DND-41 (cell line): ENCODE measurements at regions not wholly inside any gene's neighbourhood (a gene's known extent, or its start where the extent isn't known, plus 50 kb on each side); places are given as distances from the start of the nearest gene placed in this dataset.

Source experiments
- ATAC-seq: fragments of 200-7000 bp; cut with Tn5 transposase; 3 replicates; pipeline ENCODE4 v1.9.1; 2021; ENCODE audit warnings: low read depth; ENCODE audit not compliant: insufficient read depth
- DNase-seq: peaks from one replicate; pipeline ENCODE4 v3.0.0-alpha.2; 2020
- H2AFZ ChIP-seq: 2 replicates; pipeline ENCODE4 v1.6.0; 2012; ENCODE audit warnings: low read depth, low read length
- H3K27ac ChIP-seq: 2 replicates; pipeline ENCODE4 v1.5.1; 2012; ENCODE audit warnings: low read length, inconsistent platforms
- H3K27me3 ChIP-seq: fragments of 200-600 bp; sonication (generic); 2 replicates; pipeline ENCODE4 v1.6.0; 2012; ENCODE audit warnings: low read length, mild to moderate bottlenecking, inconsistent platforms; ENCODE audit not compliant: insufficient read depth, poor library complexity
- H3K36me3 ChIP-seq: 2 replicates; pipeline ENCODE4 v1.5.1; 2012; ENCODE audit warnings: low read length, inconsistent platforms; ENCODE audit not compliant: insufficient read depth
- H3K4me1 ChIP-seq: 2 replicates; pipeline ENCODE4 v1.5.1; 2012; ENCODE audit warnings: mild to moderate bottlenecking, low read length; ENCODE audit not compliant: insufficient read depth
- H3K4me2 ChIP-seq: 2 replicates; pipeline ENCODE4 v1.6.0; 2012; ENCODE audit warnings: mild to moderate bottlenecking, moderate library complexity, low read length, inconsistent platforms; ENCODE audit not compliant: insufficient read depth
- H3K4me3 ChIP-seq, 2 experiments: fragments of 200-600 bp in 1 of 2; shearing (Covaris generic) in 1 of 2; 2 replicates each; pipeline ENCODE4 v1.5.1; 2012 to 2016; ENCODE audit warnings: inconsistent platforms in 2 of 2, low read length in 2 of 2, mild to moderate bottlenecking in 2 of 2, low read depth in 1 of 2, moderate library complexity in 1 of 2
- H3K79me2 ChIP-seq: 2 replicates; pipeline ENCODE4 v1.6.0; 2012; ENCODE audit warnings: low read length, inconsistent platforms; ENCODE audit not compliant: insufficient read depth
- H3K9ac ChIP-seq: 2 replicates; pipeline ENCODE4 v1.6.0; 2012; ENCODE audit warnings: low read depth, mild to moderate bottlenecking, inconsistent platforms, low read length, moderate library complexity
- H3K9me3 ChIP-seq: 2 replicates; pipeline ENCODE4 v1.5.1; 2012; ENCODE audit warnings: low read length, moderate library complexity, mild to moderate bottlenecking, inconsistent platforms; ENCODE audit not compliant: insufficient read depth, severe bottlenecking
- H4K20me1 ChIP-seq: 2 replicates; pipeline ENCODE4 v1.6.0; 2012; ENCODE audit warnings: low read length; ENCODE audit not compliant: insufficient read depth
- EZH2 ChIP-seq: IDR thresholded peaks from 3 replicates; pipeline ENCODE4 v1.6.1; 2012; ENCODE audit warnings: borderline replicate concordance, low read depth, mild to moderate bottlenecking, moderate library complexity, low read length, inconsistent platforms; ENCODE audit not compliant: severe bottlenecking
- TF ChIP-seq, protein P1 (sequence below): IDR thresholded peaks from 2 replicates; pipeline ENCODE4 v1.5.1; 2012; ENCODE audit warnings: borderline replicate concordance, low read length, moderate library complexity, mild to moderate bottlenecking; ENCODE audit not compliant: poor library complexity, severe bottlenecking; ENCODE audit errors: extremely low read depth

DNA sequence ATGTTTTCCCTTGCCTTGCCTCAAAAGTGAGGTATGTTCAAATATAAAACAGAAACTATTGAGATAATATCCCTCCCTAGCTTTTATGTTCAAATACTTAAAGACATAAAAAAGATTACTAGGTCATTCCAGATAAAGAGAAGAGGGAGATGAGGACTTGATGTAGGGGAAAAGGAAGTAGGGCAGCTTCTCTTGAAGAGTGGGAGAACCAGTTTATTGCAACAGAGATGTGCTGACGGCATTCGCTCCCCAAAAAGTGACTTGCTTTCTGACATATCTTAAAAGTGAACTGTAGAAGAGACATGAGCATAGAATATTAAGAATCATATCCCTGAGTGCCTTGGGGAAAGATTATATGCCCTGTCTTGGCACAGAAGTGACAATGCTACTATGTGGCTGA is 330.2 kb upstream of the NREP start:
- H3K36me3 ChIP-seq, result no peaks in the 10 kb centered on the region
- DNase-seq (no peak), ATAC-seq (no peak)
- H3K4me1 ChIP-seq, result no peaks in the 10 kb centered on the region
- no peak overlapping the region for H3K4me2 ChIP-seq
- no peaks in the 10 kb centered on the region for H3K9me3 ChIP-seq
- H4K20me1 ChIP-seq, result no peaks in the 10 kb centered on the region
- H3K27ac ChIP-seq, result no peak overlapping the region
- H3K27me3 ChIP-seq, result no peaks in the 10 kb centered on the region
- no peaks in the 10 kb centered on the region for H3K79me2 ChIP-seq
- no peak overlapping the region for H2AFZ ChIP-seq
- no peak overlapping the region for H3K4me3 ChIP-seq
- no peak for TF ChIP-seq EZH2
- TF ChIP-seq, protein P1, sequence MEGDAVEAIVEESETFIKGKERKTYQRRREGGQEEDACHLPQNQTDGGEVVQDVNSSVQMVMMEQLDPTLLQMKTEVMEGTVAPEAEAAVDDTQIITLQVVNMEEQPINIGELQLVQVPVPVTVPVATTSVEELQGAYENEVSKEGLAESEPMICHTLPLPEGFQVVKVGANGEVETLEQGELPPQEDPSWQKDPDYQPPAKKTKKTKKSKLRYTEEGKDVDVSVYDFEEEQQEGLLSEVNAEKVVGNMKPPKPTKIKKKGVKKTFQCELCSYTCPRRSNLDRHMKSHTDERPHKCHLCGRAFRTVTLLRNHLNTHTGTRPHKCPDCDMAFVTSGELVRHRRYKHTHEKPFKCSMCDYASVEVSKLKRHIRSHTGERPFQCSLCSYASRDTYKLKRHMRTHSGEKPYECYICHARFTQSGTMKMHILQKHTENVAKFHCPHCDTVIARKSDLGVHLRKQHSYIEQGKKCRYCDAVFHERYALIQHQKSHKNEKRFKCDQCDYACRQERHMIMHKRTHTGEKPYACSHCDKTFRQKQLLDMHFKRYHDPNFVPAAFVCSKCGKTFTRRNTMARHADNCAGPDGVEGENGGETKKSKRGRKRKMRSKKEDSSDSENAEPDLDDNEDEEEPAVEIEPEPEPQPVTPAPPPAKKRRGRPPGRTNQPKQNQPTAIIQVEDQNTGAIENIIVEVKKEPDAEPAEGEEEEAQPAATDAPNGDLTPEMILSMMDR, result no peak
- no peak overlapping the region for H3K9ac ChIP-seq

DNA sequence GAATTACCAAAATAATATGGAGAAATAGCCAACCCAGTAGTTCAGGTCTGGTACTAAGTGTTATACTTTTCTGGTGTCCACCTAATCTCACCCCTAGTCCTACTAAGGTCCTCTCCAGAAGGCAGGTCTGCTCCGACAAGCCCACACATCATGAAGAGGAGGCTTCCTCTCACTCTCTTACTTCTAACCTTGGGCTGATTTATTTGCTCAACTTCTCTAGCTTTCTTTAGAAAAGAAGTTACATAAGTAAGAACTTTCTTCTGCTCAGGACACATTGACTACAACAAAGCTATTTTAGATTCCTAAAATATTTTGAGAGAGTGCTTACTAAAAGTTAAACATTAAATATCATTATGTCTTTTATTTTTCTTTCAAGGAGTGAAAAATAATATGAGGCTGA is 329.7 kb upstream of the NREP start:
- ATAC-seq (no peak), DNase-seq (no peak)
- no peaks in the 10 kb centered on the region for H3K4me1 ChIP-seq
- no peaks in the 10 kb centered on the region for H3K79me2 ChIP-seq
- no peak overlapping the region for H3K4me2 ChIP-seq
- no peak overlapping the region for H2AFZ ChIP-seq
- H3K9ac ChIP-seq, result no peak overlapping the region
- no peaks in the 10 kb centered on the region for H3K9me3 ChIP-seq
- no peaks in the 10 kb centered on the region for H3K36me3 ChIP-seq
- no peak overlapping the region for H3K27ac ChIP-seq
- no peak overlapping the region for H3K4me3 ChIP-seq
- no peaks in the 10 kb centered on the region for H3K27me3 ChIP-seq
- H4K20me1 ChIP-seq, result no peaks in the 10 kb centered on the region
- TF ChIP-seq EZH2, result no peak
- TF ChIP-seq, protein P1, result no peak

GRCh38 chr5:112084149-112084548 is 327.2 kb upstream of the NREP start:
- H3K27ac ChIP-seq, result no peak overlapping the region
- no peaks in the 10 kb centered on the region for H3K9me3 ChIP-seq
- H3K27me3 ChIP-seq, result no peaks in the 10 kb centered on the region
- ATAC-seq, result no peak
- no peak for DNase-seq
- no peak for TF ChIP-seq EZH2
- TF ChIP-seq, protein P1, result no peak
- H4K20me1 ChIP-seq, result no peaks in the 10 kb centered on the region
- H3K4me3 ChIP-seq, result no peak overlapping the region
- H3K79me2 ChIP-seq, result no peaks in the 10 kb centered on the region
- no peaks in the 10 kb centered on the region for H3K4me1 ChIP-seq
- no peak overlapping the region for H3K4me2 ChIP-seq
- no peak overlapping the region for H2AFZ ChIP-seq
- no peak overlapping the region for H3K9ac ChIP-seq
- no peaks in the 10 kb centered on the region for H3K36me3 ChIP-seq

- Histone ChIP-seq H3K9ac (no peak overlapping the region), H3K79me2 (no peaks in the 10 kb centered on the region), H3K27ac (no peak overlapping the region), H3K27me3 (no peaks in the 10 kb centered on the region), H3K9me3 (no peaks in the 10 kb centered on the region), H4K20me1 (no peaks in the 10 kb centered on the region), H3K4me2 (no peak overlapping the region), H3K36me3 (no peaks in the 10 kb centered on the region), H3K4me3 (no peak overlapping the region), H3K4me1 (no peaks in the 10 kb centered on the region), H2AFZ (no peak overlapping the region)
- no peak for DNase-seq
- TF ChIP-seq, protein P1, result no peak
- TF ChIP-seq EZH2, result no peak
- no peak for ATAC-seq
Observed at GRCh38 chr5:112083623-112084022, 326.6 kb upstream of the NREP start.
